GM23338 (cell line): ENCODE measurements at regions not wholly inside any gene's neighbourhood (a gene's known extent, or its start where the extent isn't known, plus 50 kb on each side); places are given as distances from the start of the nearest gene placed in this dataset.

ENCODE experiments used
- ATAC-seq: fragments of 200-7000 bp; cut with Tn5 transposase; 3 replicates; pipeline ENCODE4 v1.9.1; 2020
- DNase-seq: peaks from one replicate; pipeline ENCODE4 v3.0.0-alpha.2; 2015; ENCODE audit warnings: low spot score
- H2AFZ ChIP-seq: fragments of 200-600 bp; sonication (generic); 2 replicates; pipeline ENCODE4 v1.8.0; 2016; ENCODE audit warnings: antibody characterized with exemption, mild to moderate bottlenecking, moderate library complexity
- H3F3A ChIP-seq: fragments of 200-600 bp; sonication (generic); replicated peaks from 2 replicates; pipeline ENCODE4 v1.8.0; 2017; ENCODE audit warnings: antibody characterized with exemption, mixed run types, low read depth
- H3K27ac ChIP-seq: fragments of 200-600 bp; sonication (generic); 2 replicates; pipeline ENCODE4 v1.6.1; 2016; ENCODE audit warnings: low read depth
- H3K27me3 ChIP-seq: fragments of 200-600 bp; sonication (generic); 2 replicates; pipeline ENCODE4 v1.8.0; 2016; ENCODE audit warnings: mild to moderate bottlenecking, mixed run types, moderate library complexity; ENCODE audit not compliant: insufficient read depth
- H3K36me3 ChIP-seq: fragments of 200-600 bp; sonication (generic); 2 replicates; pipeline ENCODE4 v1.8.0; 2016; ENCODE audit warnings: mild to moderate bottlenecking; ENCODE audit not compliant: insufficient read depth
- H3K4me1 ChIP-seq: fragments of 200-600 bp; sonication (generic); 2 replicates; pipeline ENCODE4 v1.8.0; 2016; ENCODE audit warnings: mild to moderate bottlenecking, moderate library complexity; ENCODE audit not compliant: insufficient read depth
- H3K4me2 ChIP-seq: fragments of 200-600 bp; sonication (generic); 2 replicates; pipeline ENCODE4 v1.7.1; 2017; ENCODE audit warnings: mixed run types
- H3K4me3 ChIP-seq: fragments of 200-600 bp; sonication (generic); 2 replicates; pipeline ENCODE4 v1.6.1; 2016; ENCODE audit warnings: mixed run types
- H3K79me2 ChIP-seq: fragments of 200-600 bp; sonication (generic); replicated peaks from 2 replicates; pipeline ENCODE4 v1.8.0; 2017; ENCODE audit warnings: mild to moderate bottlenecking; ENCODE audit not compliant: insufficient read depth
- H3K9me2 ChIP-seq: fragments of 200-600 bp; sonication (generic); 2 replicates; pipeline ENCODE4 v1.8.0; 2017; ENCODE audit not compliant: insufficient read depth
- H4K20me1 ChIP-seq: fragments of 200-600 bp; sonication (generic); replicated peaks from 2 replicates; pipeline ENCODE4 v1.8.0; 2017; ENCODE audit warnings: mild to moderate bottlenecking; ENCODE audit not compliant: insufficient read depth
- H3K27ac Mint-ChIP-seq: 2 replicates; pipeline ENCODE4 v1.8.0; 2020; ENCODE audit warnings: inconsistent platforms, mild to moderate bottlenecking, moderate library complexity, mixed read lengths
- H3K27me3 Mint-ChIP-seq: 3 replicates; pipeline ENCODE4 v1.8.0; 2022; ENCODE audit warnings: low read depth, mild to moderate bottlenecking, moderate library complexity, mixed read lengths, inconsistent platforms; ENCODE audit not compliant: insufficient read depth, poor library complexity
- H3K36me3 Mint-ChIP-seq: 3 replicates; pipeline ENCODE4 v1.8.0; 2021; ENCODE audit warnings: low read depth, mild to moderate bottlenecking, inconsistent platforms, moderate library complexity, mixed read lengths
- H3K4me1 Mint-ChIP-seq: 3 replicates; pipeline ENCODE4 v1.8.0; 2020; ENCODE audit warnings: mild to moderate bottlenecking, inconsistent platforms, mixed read lengths
- H3K4me3 Mint-ChIP-seq: 3 replicates; pipeline ENCODE4 v1.8.0; 2021; ENCODE audit warnings: moderate library complexity, mild to moderate bottlenecking, inconsistent platforms, mixed read lengths
- H3K9me3 Mint-ChIP-seq: 3 replicates; pipeline ENCODE4 v1.8.0; 2020; ENCODE audit warnings: moderate library complexity, mild to moderate bottlenecking, inconsistent platforms, mixed read lengths
- CREB1 ChIP-seq: fragments of 250-450 bp; sonication (Bioruptor Pico); IDR thresholded peaks from 2 replicates; pipeline ENCODE4 v1.5.0; 2020; ENCODE audit warnings: low read depth, mild to moderate bottlenecking, moderate library complexity
- EZH2phosphoT487 ChIP-seq: fragments of 200-600 bp; sonication (generic); IDR thresholded peaks from one replicate; pipeline ENCODE4 v1.8.1; 2018; ENCODE audit warnings: antibody characterized with exemption; ENCODE audit not compliant: unreplicated experiment
- JUNB ChIP-seq: IDR thresholded peaks from one replicate; pipeline ENCODE4 v1.6.1; 2016; ENCODE audit warnings: antibody characterized with exemption; ENCODE audit not compliant: unreplicated experiment
- NANOG ChIP-seq: IDR thresholded peaks from 2 replicates; pipeline ENCODE4 v1.6.1; 2016; ENCODE audit warnings: antibody characterized with exemption, borderline replicate concordance
- POLR2AphosphoS5 ChIP-seq: IDR thresholded peaks from 2 replicates; pipeline ENCODE4 v1.6.1; 2016; ENCODE audit warnings: antibody characterized with exemption, low read depth
- STAT1 ChIP-seq: IDR thresholded peaks from one replicate; pipeline ENCODE4 v1.6.1; 2016; ENCODE audit warnings: antibody characterized with exemption; ENCODE audit not compliant: unreplicated experiment
- ZNF331 ChIP-seq: fragments of 250-450 bp; sonication (Bioruptor Pico); IDR thresholded peaks from 2 replicates; pipeline ENCODE4 v1.5.0; 2020; ENCODE audit warnings: low read depth, mild to moderate bottlenecking, moderate library complexity
- TF ChIP-seq, protein P1 (sequence below), 2 experiments: fragments of 200-600 bp in 1 of 2; sonication (generic) in 1 of 2; conservative IDR thresholded peaks; 2 replicates each; pipeline versions ENCODE4 v1.5.1 to v1.6.1; 2016 to 2017; ENCODE audit warnings: antibody characterized with exemption in 2 of 2, low read depth in 2 of 2, mild to moderate bottlenecking in 2 of 2, moderate library complexity in 1 of 2
- TF ChIP-seq, protein P2 (sequence below): IDR thresholded peaks from one replicate; pipeline ENCODE4 v1.6.1; 2018; ENCODE audit warnings: antibody characterized with exemption; ENCODE audit not compliant: unreplicated experiment
- TF ChIP-seq, protein P3 (sequence below): IDR thresholded peaks from 2 replicates; pipeline ENCODE4 v1.6.1; 2016; ENCODE audit warnings: antibody characterized with exemption

- H4K20me1 ChIP-seq, result no peaks in the 10 kb centered on the region
- H3K27ac ChIP-seq, result no peak overlapping the region
- H3K36me3 ChIP-seq, result no peaks in the 10 kb centered on the region
- H3K9me3 Mint-ChIP-seq, result no peaks in the 10 kb centered on the region; the same call in none of the 3 replicates
- H3K4me3 ChIP-seq, result no peak overlapping the region
- no peaks in the 10 kb centered on the region for H3K4me1 ChIP-seq
- no peak for TF ChIP-seq EZH2phosphoT487
- no peak for TF ChIP-seq STAT1
- no peak for TF ChIP-seq POLR2AphosphoS5
- no peak for TF ChIP-seq JUNB
- no peaks in the 10 kb centered on the region for H3K27me3 ChIP-seq
- H3K79me2 ChIP-seq, result no peaks in the 10 kb centered on the region
- H3F3A ChIP-seq, result no peaks in the 10 kb centered on the region
- no peak overlapping the region for H3K4me3 Mint-ChIP-seq
- peaks cover 3% of the 10 kb centered on the region; the same call in 1 of the 3 replicates for H3K4me1 Mint-ChIP-seq
- no peaks in the 10 kb centered on the region for H3K27me3 Mint-ChIP-seq
- H3K36me3 Mint-ChIP-seq, result no peaks in the 10 kb centered on the region; the same call in 2 of the 3 replicates
- H2AFZ ChIP-seq, result no peak overlapping the region
- H3K4me2 ChIP-seq, result no peak overlapping the region
- no peak overlapping the region; the same call in 1 of the 2 replicates for H3K27ac Mint-ChIP-seq
- ATAC-seq (no peak), DNase-seq (no peak)
- peaks cover 8% of the 10 kb centered on the region; the same call in 1 of the 2 replicates for H3K9me2 ChIP-seq
These were observed 191.2 kb downstream of the CXCL12 start for GRCh38 chr10:44193567-44194220.

- no peaks in the 10 kb centered on the region for H3K4me1 ChIP-seq
- ATAC-seq, result no peak
- no peaks in the 10 kb centered on the region for H3K79me2 ChIP-seq
- no peak overlapping the region for H2AFZ ChIP-seq
- H3K27ac Mint-ChIP-seq, result no peak overlapping the region
- H3K36me3 Mint-ChIP-seq, result no peaks in the 10 kb centered on the region; the same call in 2 of the 3 replicates
- no peak overlapping the region for H3K4me2 ChIP-seq
- DNase-seq, result no peak
- H3K9me2 ChIP-seq, result peaks cover 8% of the 10 kb centered on the region; the same call in 1 of the 2 replicates
- H4K20me1 ChIP-seq, result no peaks in the 10 kb centered on the region
- H3K27me3 ChIP-seq, result no peaks in the 10 kb centered on the region
- peaks cover 3% of the 10 kb centered on the region; the same call in 1 of the 3 replicates for H3K4me1 Mint-ChIP-seq
- H3K4me3 ChIP-seq, result no peak overlapping the region
- H3K27me3 Mint-ChIP-seq, result no peaks in the 10 kb centered on the region
- no peak overlapping the region for H3K4me3 Mint-ChIP-seq
- H3K36me3 ChIP-seq, result no peaks in the 10 kb centered on the region
- H3K9me3 Mint-ChIP-seq, result no peaks in the 10 kb centered on the region; the same call in none of the 3 replicates
- H3F3A ChIP-seq, result no peaks in the 10 kb centered on the region
- no peak overlapping the region for H3K27ac ChIP-seq
- TF ChIP-seq, protein P1, sequence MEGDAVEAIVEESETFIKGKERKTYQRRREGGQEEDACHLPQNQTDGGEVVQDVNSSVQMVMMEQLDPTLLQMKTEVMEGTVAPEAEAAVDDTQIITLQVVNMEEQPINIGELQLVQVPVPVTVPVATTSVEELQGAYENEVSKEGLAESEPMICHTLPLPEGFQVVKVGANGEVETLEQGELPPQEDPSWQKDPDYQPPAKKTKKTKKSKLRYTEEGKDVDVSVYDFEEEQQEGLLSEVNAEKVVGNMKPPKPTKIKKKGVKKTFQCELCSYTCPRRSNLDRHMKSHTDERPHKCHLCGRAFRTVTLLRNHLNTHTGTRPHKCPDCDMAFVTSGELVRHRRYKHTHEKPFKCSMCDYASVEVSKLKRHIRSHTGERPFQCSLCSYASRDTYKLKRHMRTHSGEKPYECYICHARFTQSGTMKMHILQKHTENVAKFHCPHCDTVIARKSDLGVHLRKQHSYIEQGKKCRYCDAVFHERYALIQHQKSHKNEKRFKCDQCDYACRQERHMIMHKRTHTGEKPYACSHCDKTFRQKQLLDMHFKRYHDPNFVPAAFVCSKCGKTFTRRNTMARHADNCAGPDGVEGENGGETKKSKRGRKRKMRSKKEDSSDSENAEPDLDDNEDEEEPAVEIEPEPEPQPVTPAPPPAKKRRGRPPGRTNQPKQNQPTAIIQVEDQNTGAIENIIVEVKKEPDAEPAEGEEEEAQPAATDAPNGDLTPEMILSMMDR (conservative IDR thresholded peaks at IDR 0.05; ENCODE audit: low read depth in 2 of 2), result no peak
- no peak for TF ChIP-seq CREB1 (CRISPR knock-in tag)
- TF ChIP-seq JUNB, result no peak
- TF ChIP-seq, protein P2, sequence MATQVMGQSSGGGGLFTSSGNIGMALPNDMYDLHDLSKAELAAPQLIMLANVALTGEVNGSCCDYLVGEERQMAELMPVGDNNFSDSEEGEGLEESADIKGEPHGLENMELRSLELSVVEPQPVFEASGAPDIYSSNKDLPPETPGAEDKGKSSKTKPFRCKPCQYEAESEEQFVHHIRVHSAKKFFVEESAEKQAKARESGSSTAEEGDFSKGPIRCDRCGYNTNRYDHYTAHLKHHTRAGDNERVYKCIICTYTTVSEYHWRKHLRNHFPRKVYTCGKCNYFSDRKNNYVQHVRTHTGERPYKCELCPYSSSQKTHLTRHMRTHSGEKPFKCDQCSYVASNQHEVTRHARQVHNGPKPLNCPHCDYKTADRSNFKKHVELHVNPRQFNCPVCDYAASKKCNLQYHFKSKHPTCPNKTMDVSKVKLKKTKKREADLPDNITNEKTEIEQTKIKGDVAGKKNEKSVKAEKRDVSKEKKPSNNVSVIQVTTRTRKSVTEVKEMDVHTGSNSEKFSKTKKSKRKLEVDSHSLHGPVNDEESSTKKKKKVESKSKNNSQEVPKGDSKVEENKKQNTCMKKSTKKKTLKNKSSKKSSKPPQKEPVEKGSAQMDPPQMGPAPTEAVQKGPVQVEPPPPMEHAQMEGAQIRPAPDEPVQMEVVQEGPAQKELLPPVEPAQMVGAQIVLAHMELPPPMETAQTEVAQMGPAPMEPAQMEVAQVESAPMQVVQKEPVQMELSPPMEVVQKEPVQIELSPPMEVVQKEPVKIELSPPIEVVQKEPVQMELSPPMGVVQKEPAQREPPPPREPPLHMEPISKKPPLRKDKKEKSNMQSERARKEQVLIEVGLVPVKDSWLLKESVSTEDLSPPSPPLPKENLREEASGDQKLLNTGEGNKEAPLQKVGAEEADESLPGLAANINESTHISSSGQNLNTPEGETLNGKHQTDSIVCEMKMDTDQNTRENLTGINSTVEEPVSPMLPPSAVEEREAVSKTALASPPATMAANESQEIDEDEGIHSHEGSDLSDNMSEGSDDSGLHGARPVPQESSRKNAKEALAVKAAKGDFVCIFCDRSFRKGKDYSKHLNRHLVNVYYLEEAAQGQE, result no peak
- TF ChIP-seq POLR2AphosphoS5, result no peak
- TF ChIP-seq, protein P3, sequence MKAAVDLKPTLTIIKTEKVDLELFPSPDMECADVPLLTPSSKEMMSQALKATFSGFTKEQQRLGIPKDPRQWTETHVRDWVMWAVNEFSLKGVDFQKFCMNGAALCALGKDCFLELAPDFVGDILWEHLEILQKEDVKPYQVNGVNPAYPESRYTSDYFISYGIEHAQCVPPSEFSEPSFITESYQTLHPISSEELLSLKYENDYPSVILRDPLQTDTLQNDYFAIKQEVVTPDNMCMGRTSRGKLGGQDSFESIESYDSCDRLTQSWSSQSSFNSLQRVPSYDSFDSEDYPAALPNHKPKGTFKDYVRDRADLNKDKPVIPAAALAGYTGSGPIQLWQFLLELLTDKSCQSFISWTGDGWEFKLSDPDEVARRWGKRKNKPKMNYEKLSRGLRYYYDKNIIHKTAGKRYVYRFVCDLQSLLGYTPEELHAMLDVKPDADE, result no peak
- no peak for TF ChIP-seq ZNF331
- TF ChIP-seq NANOG, result no peak
- TF ChIP-seq STAT1, result no peak
These were observed 191.7 kb downstream of the CXCL12 start for GRCh38 chr10:44193166-44193565.
